Colonic mucosa (tissue), 4 donors: ENCODE measurements at regions not wholly inside any gene's neighbourhood (a gene's known extent, or its start where the extent isn't known, plus 50 kb on each side); places are given as distances from the start of the nearest gene placed in this dataset.

Experiments used
- DNase-seq: peaks from one replicate; pipeline ENCODE4 v3.0.0-alpha.2; 2020
- H3K27ac ChIP-seq: fragments of 200-600 bp; one replicate; pipeline ENCODE4 v1.8.0; 2021
- H3K27me3 ChIP-seq: fragments of 200-600 bp; one replicate; pipeline ENCODE4 v1.8.0; 2021
- H3K36me3 ChIP-seq: fragments of 200-600 bp; one replicate; pipeline ENCODE4 v1.8.0; 2021
- H3K4me1 ChIP-seq: fragments of 200-600 bp; one replicate; pipeline ENCODE4 v1.8.0; 2021; ENCODE audit warnings: mild to moderate bottlenecking
- H3K4me3 ChIP-seq: fragments of 200-600 bp; one replicate; pipeline ENCODE4 v1.8.0; 2021
- H3K9ac ChIP-seq, 2 donors: one replicate each; pipeline ENCODE4 v1.7.0; 2013; ENCODE audit warnings: control low read depth in 2 of 2, low read depth in 2 of 2, low read length in 2 of 2
- H3K9me3 ChIP-seq: fragments of 200-600 bp; one replicate; pipeline ENCODE4 v1.8.0; 2021
- intact Hi-C: fragments of 100-400 bp; cut with DNase I; formaldehyde crosslinking; loops from one replicate; pipeline ENCODE4 v1.14.1; 2022
- TF ChIP-seq, protein P1 (sequence below): fragments of 200-600 bp; IDR thresholded peaks from one replicate; pipeline ENCODE4 v1.8.0; 2022; ENCODE audit warnings: antibody characterized with exemption, mild to moderate bottlenecking
- donor health status: healthy.
- donor health status: DM: no; HTN: no; CAD: no.
- donor health status: DM: no; HTN: no; CAD: no.

DNA sequence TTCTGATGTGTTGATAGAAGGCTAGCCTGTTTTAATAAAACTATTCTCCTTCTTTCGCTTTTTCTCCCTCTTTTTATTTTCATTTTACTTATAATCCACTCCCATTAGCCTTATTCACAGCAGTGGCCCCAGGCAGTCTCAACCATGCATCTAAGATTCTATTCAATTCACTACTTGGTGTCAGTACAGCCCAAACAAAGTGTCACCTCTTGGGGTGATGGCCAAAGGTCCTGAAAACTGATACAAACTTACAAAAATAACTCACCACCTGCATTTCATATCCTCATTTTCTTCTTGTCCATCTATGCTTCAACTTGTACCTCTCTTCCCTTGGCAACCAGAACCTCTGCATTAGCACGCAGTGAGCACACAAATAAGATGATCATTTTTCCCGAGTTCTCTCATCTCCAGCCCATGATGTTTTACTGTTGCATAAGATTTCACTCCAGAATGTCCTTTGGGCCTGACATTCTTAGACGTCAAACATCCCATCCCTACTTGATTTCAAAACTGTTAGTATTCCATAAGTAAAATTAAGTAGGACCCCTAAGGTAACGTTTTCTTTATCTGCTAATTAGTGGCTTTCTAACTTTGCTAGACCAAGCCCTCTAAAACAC is 559.3 kb upstream of the TNP1 start:
- Histone ChIP-seq H3K27ac (no peak overlapping the region), H3K9me3 (no peaks in the 10 kb centered on the region), H3K27me3 (no peaks in the 10 kb centered on the region), H3K4me1 (no peaks in the 10 kb centered on the region), H3K9ac (no peak overlapping the region), H3K36me3 (no peaks in the 10 kb centered on the region), H3K4me3 (no peak overlapping the region)
- intact Hi-C loops = no loop called here
- TF ChIP-seq, protein P1, sequence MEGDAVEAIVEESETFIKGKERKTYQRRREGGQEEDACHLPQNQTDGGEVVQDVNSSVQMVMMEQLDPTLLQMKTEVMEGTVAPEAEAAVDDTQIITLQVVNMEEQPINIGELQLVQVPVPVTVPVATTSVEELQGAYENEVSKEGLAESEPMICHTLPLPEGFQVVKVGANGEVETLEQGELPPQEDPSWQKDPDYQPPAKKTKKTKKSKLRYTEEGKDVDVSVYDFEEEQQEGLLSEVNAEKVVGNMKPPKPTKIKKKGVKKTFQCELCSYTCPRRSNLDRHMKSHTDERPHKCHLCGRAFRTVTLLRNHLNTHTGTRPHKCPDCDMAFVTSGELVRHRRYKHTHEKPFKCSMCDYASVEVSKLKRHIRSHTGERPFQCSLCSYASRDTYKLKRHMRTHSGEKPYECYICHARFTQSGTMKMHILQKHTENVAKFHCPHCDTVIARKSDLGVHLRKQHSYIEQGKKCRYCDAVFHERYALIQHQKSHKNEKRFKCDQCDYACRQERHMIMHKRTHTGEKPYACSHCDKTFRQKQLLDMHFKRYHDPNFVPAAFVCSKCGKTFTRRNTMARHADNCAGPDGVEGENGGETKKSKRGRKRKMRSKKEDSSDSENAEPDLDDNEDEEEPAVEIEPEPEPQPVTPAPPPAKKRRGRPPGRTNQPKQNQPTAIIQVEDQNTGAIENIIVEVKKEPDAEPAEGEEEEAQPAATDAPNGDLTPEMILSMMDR = no peak
- DNase-seq = no peak

DNA sequence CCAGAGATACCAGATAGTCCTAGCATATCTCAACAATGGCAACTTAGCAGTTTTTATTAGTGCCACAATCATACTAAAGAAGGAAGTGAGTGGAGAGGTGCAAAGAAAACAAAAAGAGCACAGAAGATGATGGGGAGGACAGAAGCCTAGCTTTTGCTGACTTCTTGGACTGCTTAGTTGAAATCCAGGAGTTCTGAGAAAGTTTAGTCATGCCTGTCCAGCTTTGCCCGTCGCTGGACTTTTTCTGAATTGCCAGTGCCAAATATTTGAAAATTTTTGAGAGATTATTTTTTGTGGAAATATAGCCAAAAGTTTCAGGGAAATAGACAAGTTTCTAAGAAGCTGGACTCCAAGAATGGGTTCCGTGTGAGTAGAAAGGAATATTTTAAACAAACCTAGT is 558.7 kb upstream of the TNP1 start:
- intact Hi-C loops = no loop called here
- H3K27ac ChIP-seq = no peak overlapping the region
- H3K36me3 ChIP-seq = no peaks in the 10 kb centered on the region
- no peak overlapping the region for H3K4me3 ChIP-seq
- no peak for DNase-seq
- no peak overlapping the region for H3K9ac ChIP-seq
- TF ChIP-seq, protein P1 = no peak
- no peaks in the 10 kb centered on the region for H3K4me1 ChIP-seq
- no peaks in the 10 kb centered on the region for H3K9me3 ChIP-seq
- no peaks in the 10 kb centered on the region for H3K27me3 ChIP-seq

DNA sequence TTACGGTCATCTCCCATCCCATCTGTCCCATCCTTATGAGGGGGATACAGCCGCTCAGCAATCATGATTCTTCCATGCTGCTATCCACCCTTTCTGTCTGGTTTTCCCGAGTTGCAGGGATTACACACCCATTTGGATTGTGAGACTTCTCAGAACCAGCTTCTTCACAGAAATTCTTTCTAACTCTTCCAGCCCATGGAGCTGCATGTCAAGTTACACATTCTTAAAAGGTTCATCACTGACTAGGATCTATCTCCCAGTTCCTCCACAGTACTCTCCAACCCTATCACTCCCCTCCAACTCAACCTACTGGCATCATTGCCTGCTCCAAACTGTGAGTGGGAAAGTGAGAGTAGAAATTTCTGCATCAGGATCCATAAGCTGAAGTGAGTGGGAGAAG is 558.2 kb upstream of the TNP1 start:
- Histone ChIP-seq H3K27me3 (no peaks in the 10 kb centered on the region), H3K27ac (no peak overlapping the region), H3K9me3 (no peaks in the 10 kb centered on the region), H3K4me3 (no peak overlapping the region), H3K4me1 (no peaks in the 10 kb centered on the region), H3K9ac (no peak overlapping the region), H3K36me3 (no peaks in the 10 kb centered on the region)
- TF ChIP-seq, protein P1 = no peak
- intact Hi-C loops = no loop called here
- DNase-seq = no peak

DNA sequence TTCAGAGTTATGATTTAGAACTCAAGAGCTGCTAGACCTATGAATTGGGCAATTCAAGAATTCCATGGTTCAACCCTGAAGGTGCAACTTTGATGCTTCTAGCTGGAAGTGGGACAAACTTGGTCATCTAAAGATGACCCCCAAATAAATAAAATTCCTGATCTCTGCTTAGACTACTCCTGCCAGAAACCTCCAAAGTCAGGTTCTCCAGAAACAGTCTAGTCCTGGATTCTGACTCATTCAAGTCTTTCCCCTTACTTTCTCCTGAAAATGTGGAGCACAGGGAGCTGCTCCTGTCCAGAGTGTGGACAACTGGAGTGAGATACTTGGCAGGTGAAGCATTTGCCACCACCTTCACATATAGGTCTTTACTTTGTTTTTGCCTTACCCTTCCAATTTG is 557.7 kb upstream of the TNP1 start:
- Histone ChIP-seq H3K27ac (no peak overlapping the region), H3K36me3 (no peaks in the 10 kb centered on the region), H3K27me3 (no peaks in the 10 kb centered on the region), H3K9ac (no peak overlapping the region), H3K4me3 (no peak overlapping the region), H3K4me1 (no peaks in the 10 kb centered on the region), H3K9me3 (no peaks in the 10 kb centered on the region)
- TF ChIP-seq, protein P1 = no peak
- DNase-seq = no peak
- intact Hi-C loops = no loop called here

DNA sequence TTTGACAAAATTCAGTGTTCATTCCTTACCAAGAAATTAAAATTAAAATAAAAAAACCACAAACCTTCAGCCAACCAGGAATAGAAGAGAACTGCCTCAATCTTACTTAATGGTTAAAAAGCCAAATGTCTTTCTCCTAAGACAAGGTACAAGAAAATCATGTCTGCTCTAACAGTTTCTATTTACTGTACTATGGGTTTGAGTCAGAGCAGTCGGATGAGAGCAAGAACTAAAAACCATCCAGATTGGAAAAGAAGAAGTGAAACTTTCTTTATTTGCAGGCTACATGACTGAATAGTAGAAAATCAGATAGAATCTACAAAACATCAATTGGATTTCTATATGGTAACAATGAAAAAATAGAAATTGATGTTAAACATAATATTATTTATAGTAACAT is 555.5 kb upstream of the TNP1 start:
- no peaks in the 10 kb centered on the region for H3K4me1 ChIP-seq
- H3K9me3 ChIP-seq = no peaks in the 10 kb centered on the region
- no peak overlapping the region for H3K4me3 ChIP-seq
- no peaks in the 10 kb centered on the region for H3K36me3 ChIP-seq
- no peak overlapping the region for H3K27ac ChIP-seq
- H3K9ac ChIP-seq = no peak overlapping the region
- DNase-seq = no peak
- intact Hi-C loops = no loop called here
- TF ChIP-seq, protein P1 = no peak
- no peaks in the 10 kb centered on the region for H3K27me3 ChIP-seq

DNA sequence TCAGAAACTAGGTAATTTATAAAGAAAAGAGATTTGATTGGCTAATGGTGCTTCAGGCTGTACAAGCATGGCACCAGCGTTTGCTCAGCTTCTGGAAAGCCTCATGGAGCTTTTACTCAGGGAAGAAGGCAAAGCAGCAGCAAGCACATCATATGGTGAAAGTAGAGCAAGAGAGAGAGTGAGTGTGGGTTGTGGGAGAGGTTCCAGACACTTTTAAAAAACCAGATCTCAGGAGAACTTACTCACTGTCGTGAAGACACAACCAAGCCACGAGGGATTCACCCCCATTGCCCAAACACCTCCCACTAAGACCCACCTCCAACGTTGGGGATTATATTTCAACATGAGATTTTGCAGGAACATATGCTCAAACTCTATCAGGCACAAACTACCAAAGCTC is 554.6 kb upstream of the TNP1 start:
- TF ChIP-seq, protein P1 = no peak
- Histone ChIP-seq H3K9me3 (no peaks in the 10 kb centered on the region), H3K4me1 (no peaks in the 10 kb centered on the region), H3K27ac (no peak overlapping the region), H3K4me3 (no peak overlapping the region), H3K27me3 (no peaks in the 10 kb centered on the region), H3K36me3 (no peaks in the 10 kb centered on the region), H3K9ac (no peak overlapping the region)
- intact Hi-C loops = no loop called here
- DNase-seq = no peak
